K562 (cell line): ENCODE measurements at regions not wholly inside any gene's neighbourhood (a gene's known extent, or its start where the extent isn't known, plus 50 kb on each side); places are given as distances from the start of the nearest gene placed in this dataset.

ENCODE experiments used
- ADNP ChIP-seq: fragments of 200-800 bp; sonication (Bioruptor generic); IDR thresholded peaks from 2 replicates; pipeline ENCODE4 v1.6.1; 2016; ENCODE audit warnings: missing genetic modification characterization, missing compliant biosample characterization
- CHD2 ChIP-seq: IDR thresholded peaks from 2 replicates; pipeline ENCODE4 v1.6.1; 2011; ENCODE audit warnings: low read depth, low read length
- CTCF ChIP-seq, 3 experiments: IDR thresholded peaks in 2 of 3; conservative IDR thresholded peaks in 1 of 3; 2 replicates each; pipeline ENCODE4 v1.5.1; 2011 to 2012; ENCODE audit warnings: low read length in 3 of 3, mild to moderate bottlenecking in 3 of 3, control low read depth in 2 of 3, improper control_type of control experiment in 1 of 3, inconsistent platforms in 1 of 3, low read depth in 1 of 3, mixed read lengths in 1 of 3, moderate library complexity in 1 of 3; ENCODE audit not compliant: insufficient read depth in 2 of 3
- JUND ChIP-seq, 2 experiments: IDR thresholded peaks; 2 replicates in 1 of 2; 3 replicates in 1 of 2; pipeline ENCODE4 v1.6.1; 2011; ENCODE audit warnings: borderline replicate concordance in 2 of 2, low read depth in 2 of 2, low read length in 2 of 2, improper control_type of control experiment in 1 of 2, missing biosample characterization in 1 of 2, missing genetic modification characterization in 1 of 2, missing genetic modification reagents in 1 of 2
- ZBTB7A ChIP-seq: IDR thresholded peaks from 2 replicates; pipeline ENCODE4 v1.6.1; 2011; ENCODE audit warnings: low read depth, mild to moderate bottlenecking, low read length, moderate library complexity, borderline replicate concordance; ENCODE audit not compliant: control insufficient read depth
- ZNF655 ChIP-seq: fragments of 250-450 bp; sonication (Bioruptor Pico); IDR thresholded peaks from 2 replicates; pipeline ENCODE4 v1.5.0; 2021
- TF ChIP-seq, protein P1 (sequence below): IDR thresholded peaks from 3 replicates; pipeline ENCODE4 v1.6.1; 2011; ENCODE audit warnings: borderline replicate concordance, mild to moderate bottlenecking, moderate library complexity; ENCODE audit not compliant: insufficient read length; ENCODE audit errors: extremely low read depth

GRCh38 chr1:87820668-87821334 lies 492.1 kb downstream of the LMO4 start:
- TF ChIP-seq ZNF655 (CRISPR knock-in tag) = no peak
- no peak for TF ChIP-seq JUND (IDR thresholded peaks at IDR 0.05; ENCODE audit: borderline replicate concordance, low read depth, low read length)
- TF ChIP-seq JUND (tag; IDR thresholded peaks at IDR 0.05; ENCODE audit: borderline replicate concordance, low read depth, low read length) = no peak
- TF ChIP-seq CTCF (IDR thresholded peaks at IDR 0.05 in 2 of 3, conservative IDR thresholded peaks at IDR 0.05 in 1 of 3; ENCODE audit: insufficient read depth in 2 of 3, low read depth in 1 of 3, low read length in 3 of 3) = no peak
- TF ChIP-seq, protein P1, sequence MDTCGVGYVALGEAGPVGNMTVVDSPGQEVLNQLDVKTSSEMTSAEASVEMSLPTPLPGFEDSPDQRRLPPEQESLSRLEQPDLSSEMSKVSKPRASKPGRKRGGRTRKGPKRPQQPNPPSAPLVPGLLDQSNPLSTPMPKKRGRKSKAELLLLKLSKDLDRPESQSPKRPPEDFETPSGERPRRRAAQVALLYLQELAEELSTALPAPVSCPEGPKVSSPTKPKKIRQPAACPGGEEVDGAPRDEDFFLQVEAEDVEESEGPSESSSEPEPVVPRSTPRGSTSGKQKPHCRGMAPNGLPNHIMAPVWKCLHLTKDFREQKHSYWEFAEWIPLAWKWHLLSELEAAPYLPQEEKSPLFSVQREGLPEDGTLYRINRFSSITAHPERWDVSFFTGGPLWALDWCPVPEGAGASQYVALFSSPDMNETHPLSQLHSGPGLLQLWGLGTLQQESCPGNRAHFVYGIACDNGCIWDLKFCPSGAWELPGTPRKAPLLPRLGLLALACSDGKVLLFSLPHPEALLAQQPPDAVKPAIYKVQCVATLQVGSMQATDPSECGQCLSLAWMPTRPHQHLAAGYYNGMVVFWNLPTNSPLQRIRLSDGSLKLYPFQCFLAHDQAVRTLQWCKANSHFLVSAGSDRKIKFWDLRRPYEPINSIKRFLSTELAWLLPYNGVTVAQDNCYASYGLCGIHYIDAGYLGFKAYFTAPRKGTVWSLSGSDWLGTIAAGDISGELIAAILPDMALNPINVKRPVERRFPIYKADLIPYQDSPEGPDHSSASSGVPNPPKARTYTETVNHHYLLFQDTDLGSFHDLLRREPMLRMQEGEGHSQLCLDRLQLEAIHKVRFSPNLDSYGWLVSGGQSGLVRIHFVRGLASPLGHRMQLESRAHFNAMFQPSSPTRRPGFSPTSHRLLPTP = no peak
- no peak for TF ChIP-seq ZBTB7A
- TF ChIP-seq CHD2 = no peak
- TF ChIP-seq ADNP (tag) = no peak
